ENCODE measurements at regions not wholly inside any gene's neighbourhood (a gene's known extent, or its start where the extent isn't known, plus 50 kb on each side); places are given as distances from the start of the nearest gene placed in this dataset.

DNA sequence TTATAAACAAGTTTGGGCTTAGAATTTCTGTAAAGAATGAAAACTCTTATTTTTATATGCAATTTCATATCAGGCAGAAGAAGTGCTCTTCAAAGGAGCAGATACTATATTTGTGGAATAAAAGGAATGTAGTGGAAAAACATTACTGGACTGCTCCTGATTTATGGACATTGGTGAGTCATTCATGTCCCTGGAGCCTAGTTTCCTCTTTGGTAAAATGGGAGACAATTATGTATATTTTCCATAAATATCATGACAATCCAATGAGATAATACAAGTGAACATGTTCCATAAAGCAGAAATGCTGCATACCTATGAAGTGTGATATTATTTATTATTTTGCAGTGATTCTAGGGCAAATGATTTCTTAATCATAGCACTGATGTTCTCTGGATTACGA is 445.8 kb upstream of the CITED2 start:
- Histone ChIP-seq H3K27me3 (no peaks in the 10 kb centered on the region), H3K4me3 (no peak overlapping the region), H3K9me3 (no peaks in the 10 kb centered on the region), H3K36me3 (no peaks in the 10 kb centered on the region)
- no peak for DNase-seq

DNA sequence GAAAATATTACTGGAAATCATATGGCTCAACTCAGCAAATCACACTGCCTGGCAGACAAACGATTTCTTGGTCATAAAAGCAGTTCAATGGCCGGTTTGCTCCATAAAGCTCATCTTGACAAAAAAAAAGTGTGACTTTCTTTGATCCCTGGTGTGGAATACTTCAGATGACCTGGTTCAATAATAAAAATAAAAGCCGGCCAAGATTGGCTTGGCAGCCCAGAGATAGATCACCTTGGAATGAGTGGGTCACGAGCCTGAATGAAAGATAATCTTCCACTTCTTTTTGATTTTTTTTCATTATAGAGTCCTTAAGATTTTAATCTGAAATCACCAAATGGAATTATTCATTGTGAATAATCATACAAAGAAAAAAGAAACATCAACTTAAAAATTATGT is 445.3 kb upstream of the CITED2 start:
- no peak overlapping the region for H3K4me3 ChIP-seq
- DNase-seq = no peak
- H3K36me3 ChIP-seq = no peaks in the 10 kb centered on the region
- no peaks in the 10 kb centered on the region for H3K27me3 ChIP-seq
- H3K9me3 ChIP-seq = no peaks in the 10 kb centered on the region

DNA sequence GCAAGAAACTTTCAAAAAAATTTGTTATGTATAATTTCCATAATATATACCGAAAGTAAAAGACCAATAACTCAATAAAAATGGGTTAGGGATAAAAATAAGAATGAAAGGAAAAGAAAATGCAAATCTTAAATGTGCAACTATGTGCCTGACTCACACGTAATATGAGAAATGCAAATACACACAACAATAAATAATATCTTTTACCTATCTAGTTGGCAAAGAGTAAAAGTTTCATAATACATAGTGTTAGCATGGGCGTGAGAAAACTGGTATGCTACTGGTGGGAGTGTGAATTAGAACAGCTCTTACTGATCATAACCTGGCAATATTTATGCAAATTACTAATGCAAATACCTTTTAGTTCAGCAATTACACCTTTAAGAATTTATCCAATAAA is 438.5 kb upstream of the CITED2 start:
- H3K4me3 ChIP-seq = no peak overlapping the region
- H3K36me3 ChIP-seq = no peaks in the 10 kb centered on the region
- DNase-seq = no peak
- no peaks in the 10 kb centered on the region for H3K27me3 ChIP-seq
- H3K9me3 ChIP-seq = no peaks in the 10 kb centered on the region

DNA sequence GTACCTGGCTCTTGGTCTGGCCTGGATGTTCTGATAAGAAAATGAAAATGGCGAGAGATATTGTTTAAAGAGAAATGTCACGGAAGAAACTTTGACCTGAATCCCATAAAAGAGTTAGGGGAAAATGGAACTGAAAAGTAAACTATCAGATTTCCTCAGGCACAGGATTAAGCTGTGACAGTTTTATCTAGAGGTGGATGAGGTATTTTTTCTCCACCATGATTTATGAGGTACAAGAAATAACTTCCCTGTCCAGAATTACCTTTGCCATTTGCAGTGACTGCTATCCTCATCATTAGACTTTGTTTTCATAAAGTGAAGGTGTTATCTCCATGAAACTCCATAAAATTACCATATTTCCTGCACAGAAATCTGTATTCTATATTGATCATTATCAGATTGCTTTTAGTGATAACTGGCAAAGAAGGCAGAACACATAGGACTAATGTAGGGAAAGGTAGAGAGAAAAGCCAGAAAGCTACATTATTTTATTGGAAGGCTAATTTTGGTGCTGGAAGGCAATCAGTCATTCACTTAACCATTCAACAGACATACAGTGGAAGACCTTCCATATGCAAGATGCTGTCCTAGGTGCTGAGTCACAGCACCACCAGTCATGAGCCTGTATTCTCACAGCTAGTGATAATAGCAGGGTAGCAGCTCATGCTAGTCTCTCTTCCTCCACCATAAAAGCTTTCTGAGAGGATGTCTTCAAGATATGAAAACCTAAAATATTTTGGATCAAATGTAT is 427.3 kb upstream of the CITED2 start:
- no peak for DNase-seq
- H3K9me3 ChIP-seq = no peaks in the 10 kb centered on the region
- H3K4me3 ChIP-seq = no peak overlapping the region
- H3K27me3 ChIP-seq = no peaks in the 10 kb centered on the region
- H3K36me3 ChIP-seq = no peaks in the 10 kb centered on the region

DNA sequence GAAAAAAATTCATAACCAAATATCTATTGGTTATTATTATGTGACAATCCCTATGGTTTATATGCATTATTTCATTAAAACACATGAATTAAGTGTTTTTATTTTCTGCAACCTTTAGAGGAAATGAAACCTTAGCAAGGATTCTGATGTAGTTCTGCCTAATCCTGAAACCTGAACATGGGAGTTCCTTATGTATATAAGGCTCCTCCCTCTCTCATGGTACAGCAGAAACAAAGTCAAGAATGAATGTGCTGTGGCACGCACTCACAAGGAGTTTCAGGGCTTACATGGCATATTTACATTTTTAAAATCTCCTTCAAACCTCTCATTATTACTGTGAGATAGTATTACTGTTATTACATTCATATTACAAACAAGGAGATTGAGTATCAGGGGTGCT is 426.4 kb upstream of the CITED2 start:
- no peak overlapping the region for H3K4me3 ChIP-seq
- H3K27me3 ChIP-seq = no peaks in the 10 kb centered on the region
- no peak for DNase-seq
- no peaks in the 10 kb centered on the region for H3K36me3 ChIP-seq
- H3K9me3 ChIP-seq = no peaks in the 10 kb centered on the region

DNA sequence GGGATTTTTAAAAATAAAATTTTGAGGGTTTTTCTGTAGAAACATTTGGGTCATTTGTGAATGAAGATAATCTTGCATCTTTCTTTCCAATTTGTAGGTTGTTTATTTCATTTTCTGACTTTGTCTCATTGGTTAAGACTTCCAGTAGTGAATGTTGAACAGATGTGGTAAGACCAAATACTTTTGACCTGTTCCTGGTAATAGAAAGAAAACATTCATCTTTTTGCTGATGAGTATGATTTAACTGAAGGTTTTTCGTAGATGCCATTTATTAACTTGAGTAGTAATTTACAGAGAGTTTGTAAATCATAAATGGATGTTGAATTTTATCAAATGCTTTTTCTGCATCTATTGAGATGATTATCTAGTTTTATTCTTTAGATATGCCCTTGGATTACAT is 416.1 kb upstream of the CITED2 start:
- Histone ChIP-seq H3K27me3 (no peaks in the 10 kb centered on the region), H3K36me3 (no peaks in the 10 kb centered on the region), H3K9me3 (peaks cover 12% of the 10 kb centered on the region), H3K4me3 (no peak overlapping the region)
- DNase-seq = no peak

DNA sequence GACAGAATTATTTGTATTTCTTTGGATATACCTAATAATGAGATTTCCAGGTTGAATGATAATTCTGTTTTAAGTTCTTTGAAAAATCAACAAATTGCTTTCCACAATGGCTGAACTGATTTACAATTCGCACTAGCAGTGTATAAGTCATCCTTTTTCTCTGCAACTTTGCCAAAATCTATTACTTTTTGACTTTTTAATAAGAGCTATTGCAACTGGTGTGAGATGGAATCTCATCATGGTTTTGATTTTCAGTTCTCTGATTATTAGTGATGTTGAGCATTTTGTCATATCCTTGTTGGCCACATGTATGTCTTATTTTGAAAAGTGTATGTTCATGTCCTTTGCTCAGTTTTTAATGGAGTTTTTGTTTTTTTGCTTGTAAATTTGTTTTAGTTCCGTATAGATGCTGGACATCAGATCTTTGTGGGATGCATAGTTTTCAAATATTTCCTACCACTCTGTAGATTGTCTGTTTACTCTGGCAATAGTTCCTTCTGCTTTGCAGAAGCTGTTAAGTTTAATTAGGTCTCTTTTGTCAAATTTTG is 409.8 kb upstream of the CITED2 start:
- no peaks in the 10 kb centered on the region for H3K36me3 ChIP-seq
- DNase-seq = no peak
- H3K4me3 ChIP-seq = no peak overlapping the region
- H3K9me3 ChIP-seq = peaks cover 18% of the 10 kb centered on the region
- H3K27me3 ChIP-seq = no peaks in the 10 kb centered on the region

DNA sequence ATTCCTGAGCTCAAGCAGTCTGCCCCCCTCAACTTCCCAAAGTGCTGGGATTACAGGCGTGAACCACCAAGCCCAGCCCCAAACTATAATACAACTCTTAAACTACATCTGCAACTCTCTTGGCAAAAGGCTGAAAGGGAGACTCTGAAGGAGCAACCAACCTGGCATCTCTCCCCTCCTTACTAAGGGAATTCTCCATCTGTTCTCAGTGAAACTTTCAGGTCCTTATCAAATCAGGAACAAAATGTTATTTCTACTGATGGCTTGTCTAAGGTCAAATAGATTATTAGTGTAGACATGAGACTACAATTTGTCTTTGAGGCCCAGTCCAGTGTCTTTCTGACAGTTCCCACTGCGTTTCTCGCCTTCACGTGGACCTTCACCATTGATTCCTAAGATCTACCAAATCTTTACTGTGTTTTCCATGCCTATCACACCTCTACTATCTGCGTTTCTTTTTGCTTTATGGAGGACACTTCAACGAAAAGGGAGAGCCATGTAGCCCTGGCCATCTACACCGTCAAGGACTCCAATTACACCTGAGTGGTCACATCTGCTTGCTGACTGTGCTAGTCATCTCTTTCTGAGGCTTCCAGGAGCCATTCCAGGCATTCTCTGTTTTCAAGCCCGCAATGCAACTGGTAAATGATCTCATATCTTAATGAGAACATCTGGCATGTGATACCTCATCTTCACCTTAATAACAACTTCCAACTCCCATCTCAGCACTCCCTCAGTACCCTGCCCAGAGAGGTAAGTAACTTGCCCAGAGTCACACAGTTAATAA is 405.7 kb upstream of the CITED2 start:
- no peaks in the 10 kb centered on the region for H3K36me3 ChIP-seq
- H3K27me3 ChIP-seq = no peaks in the 10 kb centered on the region
- no peak overlapping the region for H3K4me3 ChIP-seq
- no peak for DNase-seq
- H3K9me3 ChIP-seq = peaks cover 8% of the 10 kb centered on the region

DNA sequence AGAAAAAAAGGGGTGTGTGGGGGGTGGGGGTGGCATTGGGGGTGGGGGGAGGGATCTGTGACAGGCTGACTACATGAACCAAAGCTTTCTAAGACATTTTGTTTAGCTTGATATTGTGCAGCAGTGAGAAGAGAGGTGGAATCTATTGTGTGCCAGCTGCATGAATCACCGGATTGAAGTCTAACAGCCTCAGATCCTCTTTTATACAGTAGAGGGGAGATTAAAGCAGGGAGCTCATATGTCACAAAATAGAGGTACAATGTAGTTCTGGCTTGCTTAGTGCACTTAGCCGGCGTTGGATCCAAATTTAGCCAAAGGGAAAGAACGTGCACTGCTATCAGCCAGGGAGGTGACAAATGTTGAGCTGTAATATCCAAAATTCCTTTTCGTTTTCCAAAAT is 404.2 kb upstream of the CITED2 start:
- H3K27me3 ChIP-seq = no peaks in the 10 kb centered on the region
- no peaks in the 10 kb centered on the region; the same call in 1 of the 2 replicates for H3K9me3 ChIP-seq
- no peak overlapping the region for H3K4me3 ChIP-seq
- peak; percentile 51 for DNase-seq
- no peaks in the 10 kb centered on the region for H3K36me3 ChIP-seq

DNA sequence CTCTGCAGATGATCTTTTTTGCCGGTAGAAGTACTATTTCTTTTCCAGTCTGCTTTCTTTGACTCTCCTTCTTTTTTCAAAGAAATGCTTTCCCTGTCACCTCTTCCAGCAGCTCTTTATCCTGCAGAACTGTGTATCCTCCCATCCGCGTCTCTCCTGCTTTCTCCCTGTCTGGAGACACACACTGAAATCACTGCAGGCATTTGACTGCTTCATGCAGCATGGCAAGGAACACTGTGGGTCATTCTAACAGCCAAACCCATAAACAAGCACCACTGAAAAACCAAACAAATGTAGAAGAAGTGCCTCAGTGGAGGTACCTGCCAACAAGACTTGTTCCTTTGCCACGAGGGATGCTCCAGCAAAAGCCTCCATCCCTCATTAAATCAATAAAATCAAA is 403.7 kb upstream of the CITED2 start:
- no peak for DNase-seq
- Histone ChIP-seq H3K4me3 (no peak overlapping the region), H3K9me3 (no peaks in the 10 kb centered on the region)

DNA sequence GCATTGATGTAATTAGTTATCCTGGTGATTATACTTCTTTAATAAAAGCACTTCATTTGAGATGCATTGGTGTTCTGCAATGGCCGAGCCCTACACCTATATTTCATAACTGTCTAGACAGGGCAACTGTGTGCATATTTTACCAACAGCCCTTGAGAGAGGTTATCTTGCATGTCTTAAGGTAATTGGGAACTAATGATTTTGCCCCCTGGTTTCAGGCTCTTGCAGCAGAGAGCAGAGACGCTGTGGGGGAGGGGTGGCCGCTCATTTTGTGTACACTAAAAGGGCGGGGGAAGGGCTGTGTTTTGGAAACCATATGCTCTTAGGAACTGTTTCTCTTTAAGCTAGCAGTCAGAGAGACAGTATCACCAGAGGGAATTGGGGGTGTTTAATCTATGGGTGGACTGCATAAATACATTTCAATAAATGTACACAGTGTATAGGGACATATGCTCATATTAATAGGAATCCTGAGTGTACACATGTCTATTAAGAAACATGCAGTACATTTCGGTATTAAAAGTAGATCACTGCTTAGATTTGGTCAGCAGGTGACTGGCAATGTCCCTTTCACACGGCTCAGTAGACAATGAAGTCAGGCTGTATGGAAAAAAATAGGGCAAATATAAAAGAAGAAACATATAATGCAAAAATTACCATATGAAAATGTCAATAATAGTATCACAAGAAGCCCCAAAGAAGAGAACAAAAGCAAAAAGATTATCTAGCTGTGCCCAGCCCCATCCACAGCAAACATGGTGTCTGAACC is 402.9 kb upstream of the CITED2 start:
- no peaks in the 10 kb centered on the region for H3K36me3 ChIP-seq
- H3K27me3 ChIP-seq = no peaks in the 10 kb centered on the region
- no peak for DNase-seq
- no peaks in the 10 kb centered on the region for H3K9me3 ChIP-seq
- no peak overlapping the region for H3K4me3 ChIP-seq

More for the DNA sequence above, 403.7 kb upstream of the CITED2 start:
- Histone ChIP-seq H3K36me3 (no peaks in the 10 kb centered on the region), H3K27me3 (no peaks in the 10 kb centered on the region)

DNA sequence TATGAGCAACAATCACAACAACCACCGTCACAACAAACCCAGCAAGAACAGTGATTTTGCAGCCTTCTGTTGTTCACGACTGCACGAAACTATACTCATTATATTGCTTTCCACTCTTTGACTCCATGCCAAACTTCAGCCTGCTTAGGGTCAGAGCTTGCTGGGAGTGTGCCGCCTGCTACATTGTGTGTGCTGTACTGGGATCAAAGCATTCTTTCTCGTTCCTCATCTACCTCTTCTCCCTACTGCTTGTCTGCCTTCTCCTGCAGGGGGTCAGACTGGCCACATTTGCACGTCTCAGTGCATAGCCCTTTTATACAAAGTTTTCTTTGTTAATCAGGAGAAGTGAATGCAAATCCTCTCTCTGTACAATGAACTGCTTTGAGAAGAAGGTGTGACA is 401.6 kb upstream of the CITED2 start:
- no peaks in the 10 kb centered on the region for H3K36me3 ChIP-seq
- no peak overlapping the region for H3K4me3 ChIP-seq
- no peaks in the 10 kb centered on the region for H3K9me3 ChIP-seq
- H3K27me3 ChIP-seq = no peaks in the 10 kb centered on the region
- no peak for DNase-seq

DNA sequence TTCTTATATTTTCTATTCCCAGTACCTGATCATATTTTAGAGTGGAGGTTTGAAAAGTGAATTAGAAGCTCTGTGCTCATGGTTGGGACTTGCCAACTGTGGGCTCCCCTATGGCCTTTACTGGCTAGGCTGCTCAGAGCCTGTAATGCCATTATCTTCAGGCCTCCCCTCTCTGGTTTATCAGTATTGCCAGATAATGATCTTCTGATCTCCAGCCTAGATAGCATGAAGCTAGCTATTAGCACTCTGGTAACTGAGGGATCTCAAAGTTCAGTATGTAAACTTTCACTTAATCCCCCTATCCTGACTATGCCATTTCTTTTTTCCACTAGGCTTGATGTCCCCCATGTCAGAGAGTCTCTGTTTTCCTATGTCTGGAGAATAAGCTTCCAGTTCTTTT is 393.7 kb upstream of the CITED2 start:
- no peaks in the 10 kb centered on the region for H3K36me3 ChIP-seq
- H3K4me3 ChIP-seq = no peak overlapping the region
- no peaks in the 10 kb centered on the region for H3K9me3 ChIP-seq
- DNase-seq = no peak
- no peaks in the 10 kb centered on the region for H3K27me3 ChIP-seq

DNA sequence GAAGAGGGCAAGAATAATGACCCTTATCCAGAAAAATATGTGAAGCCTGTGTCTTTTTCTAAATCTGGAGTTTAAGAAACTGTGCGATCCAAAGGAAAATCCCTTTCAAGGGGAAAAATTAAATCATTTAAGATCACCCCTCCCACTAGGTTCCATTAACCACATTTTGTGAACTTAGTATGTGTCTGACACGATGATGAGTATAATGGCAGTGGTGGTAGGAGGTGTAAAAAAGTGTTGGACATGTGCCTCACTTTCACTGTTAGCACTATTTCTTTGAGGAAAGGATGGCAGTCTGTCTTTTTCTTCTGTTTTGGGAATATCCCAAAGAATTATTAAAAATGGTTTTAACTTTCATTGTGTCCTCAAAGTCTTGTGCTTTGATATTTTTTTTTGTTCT is 392.3 kb upstream of the CITED2 start:
- no peaks in the 10 kb centered on the region for H3K27me3 ChIP-seq

DNA sequence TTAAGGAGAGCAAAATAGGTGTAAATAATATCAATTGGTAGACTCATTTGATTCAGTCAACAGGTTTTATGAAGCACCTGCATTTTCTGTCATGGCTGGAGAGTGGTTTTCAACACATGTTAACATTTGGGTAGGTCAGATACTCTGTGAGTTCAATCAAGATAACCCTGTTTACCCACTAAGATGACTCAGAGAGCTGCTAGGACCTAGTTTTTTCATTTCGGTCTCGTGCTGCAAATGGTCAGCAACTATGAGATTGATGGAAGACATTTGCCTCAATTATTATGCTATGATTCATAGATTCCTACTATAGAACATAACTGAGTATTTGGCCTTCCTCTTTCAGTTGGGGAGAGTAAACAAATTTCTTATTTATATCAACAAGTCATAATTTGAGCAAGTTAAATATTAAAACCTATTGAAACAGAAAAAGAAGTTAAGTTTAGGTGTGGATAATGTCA is 391.4 kb upstream of the CITED2 start:
- H3K4me3 ChIP-seq = no peak overlapping the region
- H3K9me3 ChIP-seq = no peaks in the 10 kb centered on the region; the same call in 1 of the 2 replicates
- H3K27me3 ChIP-seq = no peaks in the 10 kb centered on the region
- peak; percentile 30 for DNase-seq
- H3K36me3 ChIP-seq = no peaks in the 10 kb centered on the region

More for the DNA sequence above, 392.3 kb upstream of the CITED2 start:
- DNase-seq = no peak
- Histone ChIP-seq H3K4me3 (no peak overlapping the region), H3K36me3 (no peaks in the 10 kb centered on the region), H3K9me3 (no peaks in the 10 kb centered on the region; the same call in 1 of the 2 replicates)

DNA sequence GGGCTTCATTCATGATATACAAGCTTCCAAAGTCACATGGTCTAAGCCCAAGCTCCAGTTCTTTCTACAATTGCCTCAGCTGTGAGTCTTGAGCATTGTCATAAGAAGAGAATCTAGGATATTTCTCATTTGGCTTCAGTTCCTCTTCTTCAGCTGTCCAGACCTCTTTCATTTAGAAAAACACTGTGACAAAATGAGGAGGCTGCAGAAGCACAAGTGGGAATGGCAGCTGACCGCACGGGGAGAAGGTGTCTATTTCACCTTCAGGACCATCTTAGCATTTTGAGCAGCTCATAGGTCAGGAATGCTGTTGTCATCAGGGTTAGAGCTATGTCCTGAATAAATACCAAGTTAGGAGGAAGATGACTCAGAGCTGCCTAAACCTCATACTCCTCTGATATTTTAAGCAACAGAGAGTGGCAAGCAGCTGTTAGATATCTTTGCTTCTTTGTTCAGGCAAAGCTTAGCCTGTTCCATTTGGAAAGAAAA is 390.1 kb upstream of the CITED2 start:
- H3K27me3 ChIP-seq = no peaks in the 10 kb centered on the region
- DNase-seq = peak; percentile 77
- H3K4me3 ChIP-seq = no peak overlapping the region
- H3K36me3 ChIP-seq = no peaks in the 10 kb centered on the region
- no peaks in the 10 kb centered on the region; the same call in 1 of the 2 replicates for H3K9me3 ChIP-seq
